ENCODE measurements at regions not wholly inside any gene's neighbourhood (a gene's known extent, or its start where the extent isn't known, plus 50 kb on each side); places are given as distances from the start of the nearest gene placed in this dataset.

DNA sequence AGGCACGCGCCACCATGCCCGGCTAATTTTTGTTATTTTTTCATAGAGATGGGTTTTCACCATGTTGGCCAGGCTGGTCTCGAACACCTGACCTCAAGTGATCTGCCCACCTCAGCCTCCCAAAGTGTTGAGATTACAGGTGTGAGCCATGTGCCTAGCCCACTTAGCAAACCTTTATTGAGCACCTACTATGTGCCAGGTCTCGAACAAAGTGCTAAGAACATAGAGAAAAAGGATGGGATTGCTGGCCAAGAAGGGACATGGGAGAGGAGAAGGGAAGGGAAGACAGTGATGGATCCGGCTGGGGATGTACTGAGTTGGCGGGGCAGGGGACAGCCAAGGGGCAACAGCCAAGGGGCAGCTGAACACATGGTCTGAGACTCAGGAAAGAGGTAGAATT lies 55.6 kb upstream of the RPL11 start:
- H3K36me3 Mint-ChIP-seq (ENCODE audit: low read depth) = no peaks in the 10 kb centered on the region
- no peak overlapping the region for H3K9ac ChIP-seq (ENCODE audit: extremely low read depth, low read length, poor library complexity, severe bottlenecking)
- no peak overlapping the region for H3K27ac ChIP-seq (ENCODE audit: low read depth, low read length)
- H3K36me3 ChIP-seq (ENCODE audit: control insufficient read depth, insufficient read depth, low read length) = no peaks in the 10 kb centered on the region
- no peak overlapping the region for H3K4me3 Mint-ChIP-seq
- H3K4me1 ChIP-seq (ENCODE audit: control insufficient read depth, insufficient read depth, low read length) = peaks cover 4% of the 10 kb centered on the region
- peaks cover 8% of the 10 kb centered on the region for H3K27me3 Mint-ChIP-seq (ENCODE audit: insufficient read depth)
- 96 to 97% methylated on average over 7 of the region's 7 CpGs for WGBS, 2 experiments (ENCODE audit: insufficient coverage in 1 of 2, insufficient read length in 1 of 2)
- H3K27ac Mint-ChIP-seq = no peak overlapping the region
- TF ChIP-seq, protein P1, sequence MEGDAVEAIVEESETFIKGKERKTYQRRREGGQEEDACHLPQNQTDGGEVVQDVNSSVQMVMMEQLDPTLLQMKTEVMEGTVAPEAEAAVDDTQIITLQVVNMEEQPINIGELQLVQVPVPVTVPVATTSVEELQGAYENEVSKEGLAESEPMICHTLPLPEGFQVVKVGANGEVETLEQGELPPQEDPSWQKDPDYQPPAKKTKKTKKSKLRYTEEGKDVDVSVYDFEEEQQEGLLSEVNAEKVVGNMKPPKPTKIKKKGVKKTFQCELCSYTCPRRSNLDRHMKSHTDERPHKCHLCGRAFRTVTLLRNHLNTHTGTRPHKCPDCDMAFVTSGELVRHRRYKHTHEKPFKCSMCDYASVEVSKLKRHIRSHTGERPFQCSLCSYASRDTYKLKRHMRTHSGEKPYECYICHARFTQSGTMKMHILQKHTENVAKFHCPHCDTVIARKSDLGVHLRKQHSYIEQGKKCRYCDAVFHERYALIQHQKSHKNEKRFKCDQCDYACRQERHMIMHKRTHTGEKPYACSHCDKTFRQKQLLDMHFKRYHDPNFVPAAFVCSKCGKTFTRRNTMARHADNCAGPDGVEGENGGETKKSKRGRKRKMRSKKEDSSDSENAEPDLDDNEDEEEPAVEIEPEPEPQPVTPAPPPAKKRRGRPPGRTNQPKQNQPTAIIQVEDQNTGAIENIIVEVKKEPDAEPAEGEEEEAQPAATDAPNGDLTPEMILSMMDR (conservative IDR thresholded peaks at IDR 0.05) = no peak
- no peaks in the 10 kb centered on the region for H3K9me3 Mint-ChIP-seq
- H3K27me3 ChIP-seq (ENCODE audit: control insufficient read depth, insufficient read depth, low read length, poor library complexity, severe bottlenecking) = no peaks in the 10 kb centered on the region
- H3K4me1 Mint-ChIP-seq = peaks cover 20% of the 10 kb centered on the region
- H3K4me3 ChIP-seq (ENCODE audit: low read length) = no peak overlapping the region
- no peak for DNase-seq
- no peaks in the 10 kb centered on the region for H3K9me3 ChIP-seq (ENCODE audit: control insufficient read depth, low read length)

DNA sequence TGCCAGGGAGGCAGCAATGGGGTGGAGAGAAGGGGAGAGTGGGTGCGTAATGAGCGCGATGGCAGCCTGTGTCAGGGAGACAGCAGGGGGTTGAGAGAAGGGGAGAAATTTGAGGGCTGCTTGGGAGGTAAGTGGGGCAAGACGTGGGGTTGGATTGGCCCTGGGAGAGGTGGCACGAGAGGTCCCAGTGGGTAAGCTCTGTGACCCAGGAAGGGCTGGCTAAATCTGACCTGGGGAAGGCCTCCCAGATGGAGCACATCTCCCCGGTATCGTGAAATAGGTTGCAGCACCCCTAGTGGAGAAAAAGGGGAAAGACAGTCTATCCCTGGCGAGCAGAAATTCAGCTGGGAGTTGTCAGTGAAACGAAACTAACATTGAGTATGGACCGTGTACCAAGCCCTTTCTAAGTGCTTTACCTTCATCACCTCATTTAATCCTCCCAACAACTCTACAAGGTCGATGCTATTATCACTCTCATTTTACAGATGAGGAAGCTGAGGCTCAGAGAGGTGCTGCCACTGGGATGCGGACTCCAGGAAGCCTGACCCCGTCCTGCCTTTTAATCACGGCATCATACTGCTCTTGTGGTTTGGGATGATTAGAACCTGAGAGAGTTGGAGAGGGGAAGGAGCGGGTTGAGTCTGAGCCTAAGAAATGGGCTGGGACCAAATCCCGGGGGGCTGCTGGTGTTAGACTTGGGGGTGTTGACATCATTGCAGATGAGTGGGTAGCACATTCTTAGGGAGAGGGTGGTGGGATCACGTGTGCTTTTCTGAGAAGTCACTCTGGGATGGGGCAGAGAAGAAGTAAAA lies 56.6 kb upstream of the RPL11 start:
- Histone ChIP-seq H3K9me3 (ENCODE audit: control insufficient read depth, low read length) (no peaks in the 10 kb centered on the region), H3K4me1 (ENCODE audit: control insufficient read depth, insufficient read depth, low read length) (peaks cover 4% of the 10 kb centered on the region), H3K4me3 (ENCODE audit: low read length) (no peak overlapping the region), H3K27me3 (ENCODE audit: control insufficient read depth, insufficient read depth, low read length, poor library complexity, severe bottlenecking) (no peaks in the 10 kb centered on the region), H3K9ac (ENCODE audit: extremely low read depth, low read length, poor library complexity, severe bottlenecking) (no peak overlapping the region), H3K36me3 (ENCODE audit: control insufficient read depth, insufficient read depth, low read length) (no peaks in the 10 kb centered on the region), H3K27ac (ENCODE audit: low read depth, low read length) (no peak overlapping the region)
- Mint-ChIP-seq H3K36me3 (ENCODE audit: low read depth) (no peaks in the 10 kb centered on the region), H3K27me3 (ENCODE audit: insufficient read depth) (peaks cover 8% of the 10 kb centered on the region), H3K4me3 (no peak overlapping the region), H3K9me3 (no peaks in the 10 kb centered on the region), H3K27ac (no peak overlapping the region), H3K4me1 (peaks cover 21% of the 10 kb centered on the region)
- TF ChIP-seq, protein P1 (conservative IDR thresholded peaks at IDR 0.05) = peak; percentile 90
- DNase-seq = peak; percentile 87
- 49 to 61% methylated on average over 11 to 17 of the region's 17 CpGs for WGBS, 2 experiments (ENCODE audit: insufficient coverage in 1 of 2, insufficient read length in 1 of 2)

DNA sequence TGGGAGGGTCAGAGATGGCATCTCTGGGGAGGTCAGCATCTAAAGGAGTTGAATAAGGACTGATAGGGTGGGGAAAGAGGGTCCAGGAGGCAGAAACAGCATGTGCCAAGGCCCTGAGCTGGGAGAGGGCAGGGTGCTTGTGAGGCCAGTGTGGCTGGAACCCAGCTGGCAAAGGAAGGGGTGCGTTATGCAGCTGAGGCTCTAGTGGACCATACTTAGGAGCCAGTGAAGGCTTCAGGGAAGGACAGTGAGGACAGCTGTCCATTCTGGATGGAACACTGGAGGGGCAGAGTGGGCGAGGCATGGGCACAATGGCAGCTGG lies 57.1 kb upstream of the RPL11 start:
- WGBS, 2 experiments (ENCODE audit: insufficient coverage in 1 of 2, insufficient read length in 1 of 2) = 83 to 94% methylated on average over 2 of the region's 2 CpGs
- DNase-seq = no peak

More for the DNA sequence above, 57.1 kb upstream of the RPL11 start:
- H3K4me3 ChIP-seq (ENCODE audit: low read length) = no peak overlapping the region
- no peak overlapping the region for H3K9ac ChIP-seq (ENCODE audit: extremely low read depth, low read length, poor library complexity, severe bottlenecking)
- Mint-ChIP-seq H3K27me3 (ENCODE audit: insufficient read depth) (peaks cover 8% of the 10 kb centered on the region), H3K9me3 (no peaks in the 10 kb centered on the region), H3K4me3 (no peak overlapping the region), H3K36me3 (ENCODE audit: low read depth) (no peaks in the 10 kb centered on the region), H3K27ac (no peak overlapping the region), H3K4me1 (peaks cover 25% of the 10 kb centered on the region)
- H3K27me3 ChIP-seq (ENCODE audit: control insufficient read depth, insufficient read depth, low read length, poor library complexity, severe bottlenecking) = no peaks in the 10 kb centered on the region
- H3K9me3 ChIP-seq (ENCODE audit: control insufficient read depth, low read length) = no peaks in the 10 kb centered on the region
- TF ChIP-seq, protein P1 (conservative IDR thresholded peaks at IDR 0.05) = no peak
- peaks cover 4% of the 10 kb centered on the region for H3K4me1 ChIP-seq (ENCODE audit: control insufficient read depth, insufficient read depth, low read length)
- H3K36me3 ChIP-seq (ENCODE audit: control insufficient read depth, insufficient read depth, low read length) = no peaks in the 10 kb centered on the region
- H3K27ac ChIP-seq (ENCODE audit: low read depth, low read length) = no peak overlapping the region

All from endodermal cell (in vitro differentiated cells).